Activated naive CD4-positive, alpha-beta T cell treated with anti-CD3 and anti-CD28 coated beads, Interleukin-2, amount 50 U/mL, for 72 hours (primary cell): ENCODE measurements at regions not wholly inside any gene's neighbourhood (a gene's known extent, or its start where the extent isn't known, plus 50 kb on each side); places are given as distances from the start of the nearest gene placed in this dataset.
"Not testable (repeated sequence)": the region's sequence is repeated elsewhere in the genome, so short reads cannot be mapped to it uniquely, and the experiment has no call there.

Source experiments
- ATAC-seq, 2 donors: fragments of 150-1000 bp; cut with Tn5 transposase; 2 replicates each; pipeline ENCODE4 v1.10.0; 2021; ENCODE audit warnings: mild to moderate bottlenecking in 2 of 2, moderate library complexity in 2 of 2
- DNase-seq, 2 donors: peaks; one replicate each; pipeline ENCODE4 v3.0.0; 2021 to 2022; ENCODE audit warnings: low spot score in 2 of 2
- H3K27ac Mint-ChIP-seq, 2 donors: one replicate each; pipeline ENCODE4 v1.8.0; 2022; ENCODE audit warnings: mild to moderate bottlenecking in 2 of 2, mixed read lengths in 2 of 2
- H3K36me3 Mint-ChIP-seq, 2 donors: one replicate each; pipeline ENCODE4 v1.8.0; 2022; ENCODE audit warnings: mixed read lengths in 2 of 2
- H3K9me3 Mint-ChIP-seq, 2 donors: one replicate each; pipeline ENCODE4 v1.8.0; 2022; ENCODE audit warnings: mixed read lengths in 2 of 2

- H3K36me3 Mint-ChIP-seq, result no peaks in the 10 kb centered on the region
- ATAC-seq (no peak), DNase-seq (no peak)
- no peaks in the 10 kb centered on the region for H3K9me3 Mint-ChIP-seq
- no peak overlapping the region for H3K27ac Mint-ChIP-seq
Observed at GRCh38 chr1:232319518-232320210, 310.3 kb downstream of the SIPA1L2 start.

GRCh38 chr1:232319072-232319471 is 310.9 kb downstream of the SIPA1L2 start:
- no peak overlapping the region for H3K27ac Mint-ChIP-seq
- no peak for ATAC-seq
- H3K36me3 Mint-ChIP-seq, result no peaks in the 10 kb centered on the region
- DNase-seq, result no peak
- H3K9me3 Mint-ChIP-seq, result no peaks in the 10 kb centered on the region

GRCh38 chr1:232318143-232318542 is 311.8 kb downstream of the SIPA1L2 start:
- no peak overlapping the region for H3K27ac Mint-ChIP-seq
- DNase-seq, result no peak
- peaks cover 0 to 4% of the 10 kb centered on the region in 2 donors for H3K36me3 Mint-ChIP-seq
- ATAC-seq, result no peak
- peaks cover 0 to 3% of the 10 kb centered on the region in 2 donors for H3K9me3 Mint-ChIP-seq

- H3K27ac Mint-ChIP-seq, result no peak overlapping the region
- ATAC-seq, result no peak
- no peak for DNase-seq
- H3K9me3 Mint-ChIP-seq, result peaks cover 0 to 11% of the 10 kb centered on the region in 2 donors
- H3K36me3 Mint-ChIP-seq, result peaks cover 0 to 12% of the 10 kb centered on the region in 2 donors
Observed at GRCh38 chr1:232317350-232317749, 312.6 kb downstream of the SIPA1L2 start.

- Mint-ChIP-seq H3K27ac (no peak overlapping the region), H3K36me3 (peaks cover 0 to 12% of the 10 kb centered on the region in 2 donors), H3K9me3 (peaks cover 0 to 14% of the 10 kb centered on the region in 2 donors)
- DNase-seq, result no peak
- no peak for ATAC-seq
Observed at GRCh38 chr1:232316864-232317263, 313.1 kb downstream of the SIPA1L2 start.

GRCh38 chr1:232313876-232314275 is 316.1 kb downstream of the SIPA1L2 start:
- Mint-ChIP-seq H3K36me3 (peaks cover 0 to 12% of the 10 kb centered on the region in 2 donors), H3K9me3 (peaks cover 0 to 14% of the 10 kb centered on the region in 2 donors)
- not testable (repeated sequence) for DNase-seq, ATAC-seq, H3K27ac Mint-ChIP-seq

GRCh38 chr1:232310541-232310940 is 319.4 kb downstream of the SIPA1L2 start:
- Mint-ChIP-seq H3K9me3 (peaks cover 0 to 14% of the 10 kb centered on the region in 2 donors), H3K36me3 (peaks cover 0 to 12% of the 10 kb centered on the region in 2 donors), H3K27ac (no peak overlapping the region)
- DNase-seq, result no peak
- ATAC-seq, result no peak

- no peak for DNase-seq
- Mint-ChIP-seq H3K27ac (no peak overlapping the region), H3K36me3 (peaks cover 0 to 12% of the 10 kb centered on the region in 2 donors), H3K9me3 (peaks cover 0 to 14% of the 10 kb centered on the region in 2 donors)
- no peak for ATAC-seq
Observed at GRCh38 chr1:232308616-232309015, 321.3 kb downstream of the SIPA1L2 start.

GRCh38 chr1:232307296-232308017 is 322.5 kb downstream of the SIPA1L2 start:
- peaks cover 0 to 2% of the 10 kb centered on the region in 2 donors for H3K36me3 Mint-ChIP-seq
- no peak for DNase-seq
- H3K9me3 Mint-ChIP-seq, result peaks cover 0 to 4% of the 10 kb centered on the region in 2 donors
- no peak for ATAC-seq
- H3K27ac Mint-ChIP-seq, result no peak overlapping the region

GRCh38 chr1:232306269-232306961 is 323.5 kb downstream of the SIPA1L2 start:
- H3K27ac Mint-ChIP-seq, result no peak overlapping the region
- H3K9me3 Mint-ChIP-seq, result no peaks in the 10 kb centered on the region
- ATAC-seq, result no peak
- H3K36me3 Mint-ChIP-seq, result no peaks in the 10 kb centered on the region
- no peak for DNase-seq

GRCh38 chr1:232305050-232305449 is 324.9 kb downstream of the SIPA1L2 start:
- DNase-seq (no peak), ATAC-seq (no peak)
- H3K27ac Mint-ChIP-seq, result no peak overlapping the region
- no peaks in the 10 kb centered on the region for H3K36me3 Mint-ChIP-seq
- H3K9me3 Mint-ChIP-seq, result no peaks in the 10 kb centered on the region

GRCh38 chr1:232303222-232303620 is 326.7 kb downstream of the SIPA1L2 start:
- no peak for ATAC-seq
- no peak overlapping the region for H3K27ac Mint-ChIP-seq
- H3K36me3 Mint-ChIP-seq, result no peaks in the 10 kb centered on the region
- DNase-seq, result no peak
- no peaks in the 10 kb centered on the region for H3K9me3 Mint-ChIP-seq

- Mint-ChIP-seq H3K9me3 (no peaks in the 10 kb centered on the region), H3K36me3 (no peaks in the 10 kb centered on the region), H3K27ac (no peak overlapping the region)
- ATAC-seq, result no peak
- DNase-seq, result no peak
Observed at GRCh38 chr1:232302376-232303221, 327.3 kb downstream of the SIPA1L2 start.

- ATAC-seq (no peak), DNase-seq (no peak)
- Mint-ChIP-seq H3K27ac (no peak overlapping the region), H3K9me3 (no peaks in the 10 kb centered on the region), H3K36me3 (no peaks in the 10 kb centered on the region)
Observed at GRCh38 chr1:232301246-232301645, 328.7 kb downstream of the SIPA1L2 start.

GRCh38 chr1:232300466-232300865 is 329.5 kb downstream of the SIPA1L2 start:
- no peak overlapping the region for H3K27ac Mint-ChIP-seq
- ATAC-seq (no peak), DNase-seq (no peak)
- no peaks in the 10 kb centered on the region for H3K36me3 Mint-ChIP-seq
- H3K9me3 Mint-ChIP-seq, result no peaks in the 10 kb centered on the region

GRCh38 chr1:232296461-232296860 is 333.5 kb downstream of the SIPA1L2 start:
- Mint-ChIP-seq H3K36me3 (no peaks in the 10 kb centered on the region), H3K9me3 (no peaks in the 10 kb centered on the region), H3K27ac (no peak overlapping the region)
- no peak for ATAC-seq
- DNase-seq, result no peak
